ENCODE measurements at regions not wholly inside any gene's neighbourhood (a gene's known extent, or its start where the extent isn't known, plus 50 kb on each side); places are given as distances from the start of the nearest gene placed in this dataset.
"Not testable (repeated sequence)": the region's sequence is repeated elsewhere in the genome, so short reads cannot be mapped to it uniquely, and the experiment has no call there.

DNA sequence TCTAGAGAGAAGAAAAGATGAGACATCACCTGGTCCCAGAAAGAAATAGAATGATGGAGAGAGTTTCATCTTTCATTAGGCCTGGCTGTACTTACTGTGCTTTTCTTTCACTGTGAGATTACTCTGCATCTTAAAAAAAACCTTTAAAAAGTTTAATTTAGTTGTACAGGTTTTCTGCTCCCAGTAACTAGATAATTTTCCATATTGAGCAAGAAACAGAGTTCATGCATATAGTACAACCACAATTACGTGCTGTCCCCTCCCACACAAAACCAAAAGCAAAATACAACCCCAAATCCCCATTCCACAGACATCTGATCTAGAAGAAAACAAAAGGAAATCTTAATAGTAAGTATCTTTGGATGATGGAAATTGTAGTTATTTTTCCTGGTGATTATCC, 371.2 kb downstream of the SH2D1A start:
- DNase-seq (ENCODE audit: low spot score), result no peak

DNA sequence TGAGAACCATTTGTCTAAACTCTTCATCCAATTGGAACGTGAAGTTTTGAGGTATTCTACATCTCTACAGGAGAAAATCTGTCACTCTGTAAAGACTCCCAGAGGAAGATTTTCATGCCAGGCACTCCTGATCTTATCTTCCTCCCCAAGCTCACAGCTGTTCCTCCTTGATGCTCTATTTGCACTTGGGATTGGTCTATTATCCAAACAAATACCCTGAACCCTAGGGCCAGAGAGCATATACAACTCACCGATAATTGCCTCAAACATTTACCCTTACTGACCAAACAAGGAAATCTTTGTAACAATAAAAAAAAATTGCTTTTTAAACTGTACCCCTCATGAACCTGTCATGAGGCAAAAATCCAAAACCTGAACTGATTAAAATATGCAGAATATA, 372.7 kb downstream of the SH2D1A start:
- DNase-seq (ENCODE audit: low spot score), result no peak

DNA sequence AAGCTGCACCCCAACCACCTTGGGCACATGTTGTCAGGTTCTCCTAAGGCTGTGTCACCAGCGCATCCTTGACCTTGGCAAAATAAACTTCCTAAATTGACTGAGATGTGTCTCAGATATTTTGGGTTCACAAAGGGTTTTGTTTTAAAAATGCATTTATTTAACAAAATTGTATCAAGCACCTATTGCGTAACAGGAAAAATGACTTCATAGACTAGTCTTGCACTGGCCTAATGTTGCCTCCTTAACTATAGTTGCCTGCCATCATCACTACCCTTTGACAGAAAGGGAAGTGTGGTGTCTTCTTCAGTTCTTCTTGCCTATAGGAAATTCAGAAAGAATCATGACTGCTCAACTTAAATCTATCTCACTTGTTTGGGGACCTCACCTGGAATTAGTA, 374.2 kb downstream of the SH2D1A start:
- no peak for DNase-seq (ENCODE audit: low spot score)

DNA sequence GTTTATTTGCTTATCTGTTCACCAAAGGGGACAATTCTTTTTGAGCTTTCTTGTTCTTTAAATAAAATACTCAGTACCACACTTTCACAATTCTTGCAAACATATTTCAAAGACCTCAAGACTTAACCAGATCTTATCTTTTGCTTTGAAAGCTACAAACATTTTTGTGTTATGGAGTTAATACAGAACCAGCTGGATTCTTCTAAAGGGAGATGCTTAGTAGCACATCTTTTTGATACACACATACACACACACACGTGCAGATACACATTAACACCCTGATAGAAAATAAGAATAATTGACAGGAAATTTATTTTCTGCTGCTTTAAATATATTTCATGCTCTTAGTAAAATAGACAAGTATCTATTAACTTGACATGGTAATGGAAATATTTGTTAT, 379.1 kb downstream of the SH2D1A start:
- no peak for DNase-seq (ENCODE audit: low spot score)

DNA sequence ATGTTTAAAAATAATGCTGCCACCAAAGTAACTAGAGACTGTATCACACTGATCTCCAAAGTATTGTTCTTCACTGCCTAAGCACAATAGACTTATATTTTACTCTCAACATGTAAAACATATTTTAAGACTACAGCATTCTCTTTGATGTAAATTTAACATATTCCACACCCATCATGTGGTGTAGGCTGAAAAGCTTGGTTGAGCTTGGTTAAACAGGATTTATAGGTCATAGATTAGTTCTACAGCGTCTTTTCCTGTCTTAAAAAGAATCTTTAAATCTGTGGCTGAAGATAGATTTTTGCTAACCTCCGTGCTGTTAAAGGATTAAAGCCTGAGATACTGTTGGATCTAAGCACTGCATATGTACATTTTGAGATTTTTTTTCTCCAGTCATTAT, 379.9 kb downstream of the SH2D1A start:
- DNase-seq (ENCODE audit: low spot score), result no peak

DNA sequence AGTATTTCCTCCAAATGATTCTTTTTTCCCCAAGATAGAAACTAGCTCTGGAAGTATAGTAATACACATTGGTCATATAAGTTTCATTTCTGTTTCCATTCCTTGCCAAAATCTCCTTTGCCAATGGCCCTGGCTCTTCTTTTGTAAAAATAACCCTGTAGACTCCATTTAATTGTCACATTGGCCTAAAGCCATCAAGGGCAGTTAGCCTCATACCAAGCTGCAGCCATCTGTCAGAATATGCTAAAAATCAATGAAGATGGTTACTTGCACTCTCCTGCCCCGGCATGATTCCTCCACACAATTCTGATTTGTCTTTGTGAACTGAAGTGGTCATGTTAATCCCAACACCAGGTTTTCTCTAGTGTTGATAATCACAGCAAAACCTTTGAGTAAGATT, 380.5 kb downstream of the SH2D1A start:
- DNase-seq (ENCODE audit: low spot score), result no peak

DNA sequence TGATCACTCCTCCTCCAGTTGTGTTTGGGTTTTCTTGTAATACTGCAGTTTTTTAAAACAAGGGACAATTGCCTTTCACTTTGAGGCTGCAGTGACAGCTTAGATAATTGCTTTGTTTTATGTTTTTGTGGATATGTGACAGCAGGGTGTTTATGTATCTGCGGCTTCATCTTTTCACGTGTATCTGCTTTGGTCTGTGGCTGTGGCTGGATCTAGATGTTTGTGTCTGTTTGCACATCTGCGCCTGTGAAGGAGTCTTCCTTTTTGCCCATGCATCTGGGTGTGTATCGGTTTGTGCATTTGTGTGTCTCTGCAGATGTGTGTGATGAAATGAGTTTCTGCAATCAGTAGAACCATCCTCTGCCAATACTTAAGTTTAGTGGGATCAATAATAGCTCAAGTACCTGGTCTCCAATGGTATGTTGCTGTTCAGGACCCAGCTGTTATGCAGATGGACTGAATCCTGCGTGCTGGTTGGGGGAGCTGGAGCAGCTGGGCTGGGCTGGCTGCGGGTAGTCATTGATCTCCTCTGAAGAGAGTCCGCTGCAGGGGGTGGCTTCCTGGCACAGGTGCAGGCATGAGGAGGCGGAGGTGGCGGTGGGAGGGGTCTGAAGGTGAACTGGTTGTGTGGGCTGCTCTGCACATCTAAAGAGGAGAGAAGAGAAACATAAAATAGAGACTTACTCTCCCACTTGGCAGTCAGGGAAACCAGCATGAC, 390.3 kb downstream of the SH2D1A start:
- DNase-seq (ENCODE audit: low spot score), result peak; percentile 41

DNA sequence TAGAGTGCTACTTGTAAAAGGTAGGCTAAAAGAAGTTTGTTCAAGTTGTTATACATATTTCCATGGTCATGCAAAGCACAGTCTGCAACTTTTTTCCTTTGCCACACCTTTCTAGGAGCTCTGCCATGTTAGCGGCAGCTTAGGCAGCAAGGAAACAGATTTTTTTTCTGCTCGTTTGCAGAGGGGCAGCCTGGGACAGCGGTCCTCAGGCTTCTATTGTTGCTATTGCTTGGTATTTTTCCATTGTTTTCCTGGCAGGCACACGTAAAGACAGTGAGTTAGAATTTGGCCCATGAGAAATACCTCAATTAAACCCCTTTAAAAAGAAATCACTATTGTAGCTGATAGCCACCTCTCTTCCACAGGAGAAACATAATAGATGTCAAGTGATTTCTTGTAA, 391.4 kb downstream of the SH2D1A start:
- DNase-seq (ENCODE audit: low spot score), result no peak

DNA sequence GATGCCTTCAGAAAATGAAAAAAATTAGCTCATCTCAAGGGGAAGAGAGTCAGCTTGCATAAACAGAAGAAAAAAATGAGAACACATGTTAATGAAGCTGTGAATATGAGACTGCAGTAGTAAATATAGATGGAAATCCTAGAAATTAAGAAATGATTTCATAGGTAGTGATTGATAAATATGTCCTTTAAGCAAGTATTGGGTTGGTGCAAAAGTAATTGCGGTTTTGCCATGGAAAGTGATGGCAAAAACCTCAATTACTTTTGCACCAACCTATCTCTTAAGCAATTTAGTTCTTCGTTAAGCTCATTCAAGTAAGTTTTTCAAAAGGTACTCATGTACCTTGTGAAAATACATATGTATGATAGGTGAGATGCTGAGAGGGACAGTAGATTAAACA, 400.9 kb downstream of the SH2D1A start:
- DNase-seq (ENCODE audit: low spot score), result no peak

DNA sequence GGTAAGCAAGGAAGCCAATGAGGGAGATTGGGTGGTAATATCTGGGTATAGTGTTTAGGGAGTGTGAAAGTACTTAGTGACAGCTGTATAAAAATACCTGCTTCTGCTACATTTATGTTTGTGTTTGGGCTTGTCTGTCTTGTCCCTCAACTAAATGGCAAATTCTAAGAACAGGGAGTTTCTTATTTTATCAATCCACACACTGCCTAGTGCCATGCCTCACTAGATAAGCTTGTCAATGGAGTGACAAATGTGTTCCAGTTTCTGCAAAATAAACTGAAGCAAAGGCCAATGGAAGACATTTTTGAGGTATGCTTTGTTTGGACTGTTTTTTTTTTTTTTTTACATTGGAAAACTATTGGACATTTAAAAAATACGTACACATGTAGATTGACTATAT, 418.0 kb downstream of the SH2D1A start:
- DNase-seq (ENCODE audit: low spot score), result no peak

DNA sequence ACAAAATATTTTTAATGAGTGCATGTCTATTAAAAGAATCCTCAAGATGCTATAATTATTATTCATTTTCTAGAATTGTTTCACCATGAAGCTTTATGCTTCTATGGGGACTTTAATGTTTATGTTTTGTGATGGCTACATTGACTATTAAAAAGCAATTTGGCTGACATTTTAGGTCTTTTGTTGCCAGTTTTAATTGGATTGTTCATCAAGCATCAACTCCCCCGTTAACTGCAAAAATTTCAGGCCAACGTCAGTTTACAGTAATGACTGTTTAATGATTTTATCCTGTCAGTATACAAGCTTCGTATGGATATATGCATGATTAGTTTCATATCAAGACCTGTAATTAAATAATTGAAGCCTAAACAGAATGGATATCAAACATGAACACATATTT, 422.8 kb downstream of the SH2D1A start:
- DNase-seq (ENCODE audit: low spot score), result no peak

DNA sequence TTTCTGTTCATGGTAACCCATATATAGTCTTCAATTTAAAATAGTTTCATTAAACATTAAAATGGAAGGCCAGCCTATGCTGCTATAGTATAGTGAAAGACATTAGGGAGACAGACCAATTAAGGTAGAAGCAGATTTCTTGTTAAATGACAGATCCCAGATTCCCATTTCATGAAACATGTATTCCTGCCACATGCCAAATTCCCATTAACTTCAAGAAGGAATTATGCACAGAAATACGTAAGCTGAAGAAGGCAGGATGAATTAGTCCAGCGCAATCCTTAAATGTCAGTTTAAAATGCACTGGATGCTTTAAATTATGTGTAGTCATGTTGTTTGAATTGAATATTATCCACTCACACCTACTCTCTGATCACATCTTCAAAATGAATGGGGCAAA, 424.9 kb downstream of the SH2D1A start:
- DNase-seq (ENCODE audit: low spot score), result no peak

DNA sequence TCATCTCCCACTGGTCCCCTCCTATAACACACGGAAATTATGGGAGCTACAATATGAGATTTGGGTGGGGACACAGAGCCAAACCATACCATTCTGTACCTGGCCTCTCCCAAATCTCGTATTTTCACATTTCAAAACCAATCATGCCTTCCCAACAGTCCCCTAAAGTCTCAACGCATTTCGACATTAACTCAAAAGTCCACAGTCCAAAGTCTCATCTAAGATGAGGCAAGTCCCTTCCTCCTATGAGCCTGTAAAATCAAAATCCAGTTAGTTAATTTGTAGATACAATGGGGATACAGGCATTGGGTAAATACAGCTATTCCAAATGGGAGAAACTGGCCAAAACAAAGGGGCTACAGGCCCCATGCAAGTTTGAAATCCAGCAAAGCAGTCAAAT, 441.9 kb downstream of the SH2D1A start:
- DNase-seq (ENCODE audit: low spot score), result not testable (repeated sequence)

DNA sequence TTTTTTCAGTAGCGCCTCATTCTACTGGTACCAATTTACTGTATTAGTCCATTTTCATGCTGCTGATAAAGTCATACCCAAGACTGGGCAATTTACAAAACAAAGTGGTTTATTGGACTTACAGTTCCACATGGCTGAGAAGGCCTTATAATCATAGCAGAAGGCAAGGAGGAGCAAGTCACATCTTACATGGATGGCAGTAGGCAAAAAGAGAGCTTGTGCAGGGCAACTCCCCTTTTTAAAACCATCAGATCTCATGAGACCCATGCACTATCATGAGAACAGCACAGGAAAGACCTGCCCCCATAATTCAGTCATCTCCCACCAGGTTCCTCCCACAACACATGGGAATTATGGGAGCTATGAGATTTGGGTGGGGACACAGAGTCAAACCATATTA, 443.5 kb downstream of the SH2D1A start:
- DNase-seq (ENCODE audit: low spot score), result not testable (repeated sequence)

DNA sequence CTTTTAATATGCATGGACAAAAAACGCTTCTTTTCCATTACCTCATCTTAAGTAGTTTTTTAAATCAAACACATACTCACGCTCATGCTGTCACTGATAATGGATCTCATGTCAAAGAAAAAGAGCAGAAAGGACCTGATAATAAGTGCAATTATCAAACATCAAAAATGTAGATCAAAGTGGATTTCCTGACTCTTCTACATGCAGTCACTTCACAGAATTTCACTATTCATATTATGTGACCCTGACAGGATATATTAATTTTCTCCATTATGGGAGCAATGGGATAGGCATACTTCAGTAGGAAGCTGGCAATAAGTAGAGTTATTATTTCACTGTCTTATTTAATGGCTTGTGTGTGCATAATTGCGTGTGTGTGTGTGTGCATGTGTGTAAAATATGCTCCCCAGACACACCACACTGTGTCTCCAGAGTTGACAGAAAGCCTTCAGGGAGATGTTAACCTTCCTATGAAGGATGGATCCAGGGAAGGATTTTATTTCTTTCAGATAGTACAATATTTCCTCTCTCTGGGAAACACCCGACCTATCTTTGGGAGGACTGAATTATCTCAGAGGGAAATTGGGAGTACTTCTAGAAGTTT, 445.2 kb downstream of the SH2D1A start:
- no peak for DNase-seq (ENCODE audit: low spot score)

DNA sequence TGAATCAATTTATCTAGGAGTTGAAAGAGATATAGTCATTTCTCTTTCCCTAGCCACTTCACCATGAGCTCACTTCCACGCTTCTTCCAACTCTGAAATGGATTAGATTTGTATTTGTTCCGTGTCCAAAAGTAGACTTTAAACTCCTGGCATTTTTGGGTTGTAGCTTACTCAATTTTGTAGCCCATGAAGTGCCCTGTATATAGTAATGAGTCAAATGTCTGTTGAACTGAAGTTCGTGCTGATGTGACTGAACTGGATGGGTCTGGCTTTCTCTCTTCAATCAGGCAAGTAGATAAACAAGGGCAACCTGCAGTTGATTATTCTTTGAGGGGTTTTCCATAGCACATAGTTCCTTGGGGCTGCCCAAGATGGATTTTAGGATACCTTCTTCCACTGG, 450.6 kb downstream of the SH2D1A start:
- no peak for DNase-seq (ENCODE audit: low spot score)

DNA sequence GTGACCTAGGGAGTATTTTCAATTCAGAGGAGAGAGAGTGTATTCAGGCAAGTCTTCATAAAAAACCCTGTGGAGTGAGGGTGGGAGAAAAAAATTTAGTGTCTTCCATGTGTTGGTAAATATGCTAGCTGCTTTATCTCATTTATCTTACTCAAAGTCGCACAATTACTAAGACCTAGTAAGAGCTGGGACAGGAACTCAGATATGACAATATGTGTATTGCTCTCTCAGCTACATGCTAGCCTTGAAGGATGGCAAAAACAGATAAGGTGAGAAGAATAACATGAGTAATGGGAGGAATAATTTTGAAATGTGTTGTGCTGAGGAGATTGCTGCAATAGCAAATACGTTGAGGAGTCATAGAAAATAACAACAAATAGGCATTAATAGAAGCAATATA, 458.6 kb downstream of the SH2D1A start:
- no peak for DNase-seq (ENCODE audit: low spot score)

DNA sequence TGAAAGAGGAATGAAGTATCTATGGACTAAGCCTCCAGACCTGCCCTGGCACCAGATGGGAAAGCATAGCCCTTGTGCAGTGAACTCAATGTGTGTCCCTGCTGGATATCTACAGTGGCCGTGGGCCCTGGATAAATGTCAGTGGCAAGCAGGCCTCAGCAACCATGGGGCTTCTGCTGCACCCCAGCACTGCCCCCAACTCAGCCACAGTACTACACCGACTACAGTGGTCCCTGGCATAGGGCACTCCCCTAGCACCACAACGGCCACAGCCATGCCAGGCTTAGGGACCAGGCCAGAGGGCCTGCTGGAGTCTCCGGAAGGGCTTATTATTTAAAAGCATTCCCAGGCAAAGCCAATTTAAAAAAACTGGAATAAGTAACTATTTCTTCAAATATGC, 459.1 kb downstream of the SH2D1A start:
- DNase-seq (ENCODE audit: low spot score), result no peak

DNA sequence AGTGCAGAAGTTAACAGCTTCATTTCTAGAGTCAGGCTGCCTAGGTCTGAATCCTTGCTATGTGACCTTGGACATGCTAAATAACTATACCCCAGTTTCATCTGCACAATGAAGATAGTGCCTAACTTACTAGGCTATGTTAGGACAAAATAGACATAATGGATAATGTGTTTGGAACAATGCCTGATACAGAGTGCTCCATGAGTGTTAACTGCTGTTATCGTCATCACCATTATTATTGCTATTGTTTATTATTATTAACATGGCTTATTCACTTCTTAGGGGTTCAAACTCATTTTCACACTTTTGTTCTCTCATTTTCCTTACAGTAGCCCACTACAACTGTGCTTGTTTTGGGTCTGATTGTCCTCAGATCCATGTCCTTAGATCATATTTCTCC, 467.7 kb downstream of the SH2D1A start:
- no peak for DNase-seq (ENCODE audit: low spot score)

DNA sequence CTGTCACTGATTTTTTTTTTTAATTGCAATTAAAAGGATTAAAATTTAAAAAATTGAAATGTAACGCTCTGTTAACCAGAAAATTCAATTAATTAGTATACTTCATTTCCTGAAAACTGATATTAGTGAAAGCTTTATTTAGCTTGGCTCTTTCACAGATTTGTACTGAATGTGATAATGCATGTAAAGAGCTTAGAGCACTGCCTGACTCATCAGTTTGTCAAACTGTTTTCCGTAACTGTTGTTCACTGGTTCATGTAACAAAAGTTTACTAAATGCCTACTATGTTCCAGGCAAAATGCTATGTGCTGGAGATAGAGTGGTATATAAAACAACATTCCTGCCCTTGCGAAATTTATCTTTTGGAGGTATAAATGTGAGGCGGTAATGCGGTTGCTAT, 471.7 kb downstream of the SH2D1A start:
- DNase-seq (ENCODE audit: low spot score), result no peak

DNA sequence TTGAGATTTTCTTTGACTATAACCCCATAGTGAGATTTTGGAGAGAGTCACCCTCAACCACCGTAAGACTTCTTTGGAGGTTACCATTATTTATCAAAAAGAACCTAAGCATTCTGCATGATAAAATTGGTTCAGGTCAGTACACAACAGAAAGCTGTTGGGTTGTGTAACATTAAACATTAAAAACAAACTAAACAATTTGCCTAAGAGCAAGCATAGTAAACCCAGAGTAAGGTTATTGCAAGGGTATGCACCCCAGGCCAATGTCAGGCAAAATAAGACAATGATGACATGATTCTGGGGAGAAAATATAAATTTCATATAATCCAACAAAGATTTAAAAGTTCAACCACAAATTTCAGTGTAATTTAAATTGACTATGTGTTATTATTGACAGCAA, 472.4 kb downstream of the SH2D1A start:
- DNase-seq (ENCODE audit: low spot score), result no peak

DNA sequence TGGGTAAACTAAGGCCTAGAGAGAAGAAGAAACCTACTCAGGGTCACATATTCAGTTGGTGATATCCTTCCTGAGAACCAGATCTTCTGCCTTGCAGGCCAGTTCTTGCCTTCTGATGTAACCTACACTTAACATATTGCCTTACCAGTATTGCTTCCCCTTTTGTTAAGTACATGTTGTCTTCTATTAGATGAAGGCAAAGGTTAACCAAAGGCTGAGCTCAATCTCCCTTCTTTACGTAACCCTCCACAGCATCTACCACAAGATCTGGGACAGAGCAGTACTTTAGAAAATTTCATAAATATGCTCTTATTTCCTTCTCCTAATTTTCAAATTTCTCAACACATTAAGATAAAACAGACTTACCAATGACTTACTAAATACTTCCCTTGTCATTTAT, 474.4 kb downstream of the SH2D1A start:
- DNase-seq (ENCODE audit: low spot score), result no peak

DNA sequence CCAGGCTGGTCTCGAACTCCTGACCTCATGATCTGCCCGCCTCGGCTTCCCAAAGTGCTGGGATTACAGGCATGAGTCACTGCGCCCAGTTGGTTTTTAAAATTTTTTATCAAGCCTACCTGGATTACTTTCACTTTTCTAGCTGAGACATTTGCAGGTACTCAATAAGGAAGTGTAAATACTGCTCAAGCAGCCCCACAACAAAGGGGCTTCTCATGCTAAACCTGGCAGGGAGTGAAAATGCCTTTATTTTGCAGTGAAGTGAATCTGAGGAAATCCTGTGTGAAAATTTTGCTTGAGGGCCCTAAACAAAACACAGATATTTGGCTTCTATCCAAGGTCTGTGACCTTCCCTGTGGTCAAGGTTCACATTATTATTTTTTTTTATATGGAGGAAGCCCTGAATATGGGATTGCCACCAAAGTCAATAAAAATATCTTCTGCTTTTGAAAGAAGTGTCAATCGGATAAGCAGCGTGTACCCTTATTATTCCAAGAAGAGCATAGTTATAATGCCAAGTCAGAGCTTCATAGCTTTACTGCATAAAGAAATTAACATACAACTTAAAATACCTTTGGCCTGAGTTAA, 481.0 kb downstream of the SH2D1A start:
- DNase-seq (ENCODE audit: low spot score), result no peak

DNA sequence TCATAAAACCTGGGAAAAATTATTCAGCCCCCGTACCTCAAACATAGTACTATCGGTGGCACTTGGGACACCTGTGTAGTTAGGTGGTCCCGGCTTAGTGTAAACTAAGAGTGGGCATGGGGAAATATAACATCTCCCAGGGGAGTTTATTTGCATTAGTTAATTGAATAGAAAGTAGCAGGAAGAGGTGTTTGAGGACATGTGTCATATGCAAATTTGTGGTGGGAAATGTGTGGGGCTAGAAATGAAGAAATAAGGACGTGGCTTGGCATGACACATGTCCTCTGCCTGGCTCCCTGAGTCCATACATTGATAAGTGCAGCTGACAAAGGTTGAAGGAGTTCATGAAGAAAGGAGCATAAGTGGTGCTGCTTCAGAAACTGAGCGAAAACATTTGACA, 483.6 kb downstream of the SH2D1A start:
- DNase-seq (ENCODE audit: low spot score), result no peak

Data from iPS-NIHi11 (cell line).